HG03039 (cell line): ENCODE measurements at regions not wholly inside any gene's neighbourhood (a gene's known extent, or its start where the extent isn't known, plus 50 kb on each side); places are given as distances from the start of the nearest gene placed in this dataset.

ENCODE experiments used
- ATAC-seq: cut with Tn5 transposase; IDR thresholded peaks from one replicate; pipeline ENCODE4 v1.9.1; 2021; ENCODE audit warnings: mild to moderate bottlenecking, moderate library complexity; ENCODE audit not compliant: unreplicated experiment

DNA sequence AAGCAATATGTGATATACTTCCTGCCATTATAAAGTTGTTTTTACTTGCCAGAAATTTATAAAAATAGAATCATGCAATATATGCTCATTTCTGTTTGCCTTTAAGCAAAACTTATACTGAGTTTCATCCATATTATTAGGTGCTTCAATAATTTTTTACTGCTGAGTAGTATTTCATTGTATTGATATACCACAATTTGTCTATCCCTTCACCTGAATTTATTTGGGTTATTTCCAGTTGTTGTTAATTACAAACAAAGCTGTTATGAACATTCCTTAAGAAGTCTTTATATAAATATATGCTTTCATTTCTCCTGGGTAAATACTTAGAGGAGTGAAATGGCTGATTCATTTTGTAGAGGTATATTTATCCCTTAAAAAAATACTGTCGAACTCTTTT is 864.1 kb downstream of the HACE1 start:
- ATAC-seq: no peak

- no peak for ATAC-seq
Measured at GRCh38 chr6:103983860-103984259, 875.9 kb downstream of the HACE1 start.

DNA sequence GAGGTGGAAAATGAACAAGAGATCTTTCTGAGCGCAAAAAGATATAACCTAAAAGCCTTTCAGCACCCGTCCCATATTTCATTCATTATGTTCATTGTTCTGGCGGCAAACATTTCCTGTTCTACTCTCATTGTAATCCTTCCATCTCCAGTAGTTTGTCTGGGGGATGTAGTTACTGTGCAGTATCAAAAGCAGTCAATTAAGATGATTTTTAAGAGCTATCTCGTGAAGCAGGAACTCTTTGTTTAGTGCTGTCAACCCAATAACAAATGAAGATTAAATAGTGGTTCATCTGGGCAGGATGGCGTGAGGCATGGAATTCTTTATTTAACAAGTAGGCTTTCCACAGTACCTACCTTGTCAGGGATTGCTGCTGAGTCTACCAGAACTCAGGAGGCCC is 876.7 kb downstream of the HACE1 start:
- ATAC-seq: no peak

GRCh38 chr6:103982574-103982973 is 877.1 kb downstream of the HACE1 start:
- no peak for ATAC-seq

DNA sequence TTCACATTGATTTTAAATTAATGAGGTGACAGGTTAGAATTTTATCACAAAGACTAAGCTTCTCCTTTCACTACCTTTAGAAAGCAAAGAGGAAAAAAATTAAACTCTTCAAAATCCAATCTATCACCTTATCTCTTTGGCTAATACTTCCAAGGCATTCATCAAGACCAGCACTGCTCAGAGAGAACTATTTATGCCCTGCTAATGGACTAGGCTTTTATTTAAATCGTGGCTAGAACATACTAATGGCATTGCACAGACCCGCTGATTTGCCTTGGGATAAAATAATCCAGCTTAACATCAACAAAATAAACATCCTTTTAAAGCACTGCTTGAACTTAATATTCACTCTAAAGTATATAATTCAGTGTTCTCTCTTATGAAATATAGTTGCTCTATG is 880.4 kb downstream of the HACE1 start:
- ATAC-seq: no peak

- no peak for ATAC-seq
Measured at GRCh38 chr6:103937389-103937788, 922.3 kb downstream of the HACE1 start.

- ATAC-seq: no peak
Measured at GRCh38 chr6:103925317-103925716, 934.4 kb downstream of the HACE1 start.

GRCh38 chr6:103910018-103910417 is 949.7 kb downstream of the HACE1 start:
- no peak for ATAC-seq

- ATAC-seq: no peak
Measured at GRCh38 chr6:103908898-103909297, 950.8 kb downstream of the HACE1 start.

- ATAC-seq: no peak
Measured at GRCh38 chr6:103895136-103895535, 964.6 kb downstream of the HACE1 start.

- ATAC-seq: no peak
Measured at GRCh38 chr6:103893141-103893581, 966.6 kb downstream of the HACE1 start.

- ATAC-seq: no peak
Measured at GRCh38 chr6:103886951-103887350, 972.8 kb downstream of the HACE1 start.

GRCh38 chr6:103885446-103885845 is 974.3 kb downstream of the HACE1 start:
- ATAC-seq: no peak

DNA sequence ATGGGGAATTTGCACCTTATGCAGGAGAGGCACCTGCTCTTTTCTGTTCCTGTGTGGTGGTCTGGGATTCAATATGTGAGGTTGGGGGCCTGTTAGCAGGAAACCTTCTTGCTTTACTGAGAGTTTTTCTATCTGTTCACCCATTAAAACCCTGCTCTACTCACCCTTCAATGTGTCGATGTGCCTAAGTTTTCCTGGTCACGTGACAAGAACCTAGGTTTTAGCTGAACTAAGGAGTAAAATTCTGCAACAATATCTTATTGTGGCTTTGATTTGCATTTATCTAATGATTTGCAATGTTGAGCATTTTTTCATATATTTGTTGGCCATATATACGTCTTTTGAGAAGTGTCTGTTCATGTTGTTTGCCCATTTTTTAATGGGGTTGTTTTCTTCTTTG is 979.9 kb downstream of the HACE1 start:
- ATAC-seq: no peak

- no peak for ATAC-seq
Measured at GRCh38 chr6:103875221-103875620, 984.5 kb downstream of the HACE1 start.

- ATAC-seq: no peak
Measured at GRCh38 chr6:103874575-103874974, 985.1 kb downstream of the HACE1 start.

DNA sequence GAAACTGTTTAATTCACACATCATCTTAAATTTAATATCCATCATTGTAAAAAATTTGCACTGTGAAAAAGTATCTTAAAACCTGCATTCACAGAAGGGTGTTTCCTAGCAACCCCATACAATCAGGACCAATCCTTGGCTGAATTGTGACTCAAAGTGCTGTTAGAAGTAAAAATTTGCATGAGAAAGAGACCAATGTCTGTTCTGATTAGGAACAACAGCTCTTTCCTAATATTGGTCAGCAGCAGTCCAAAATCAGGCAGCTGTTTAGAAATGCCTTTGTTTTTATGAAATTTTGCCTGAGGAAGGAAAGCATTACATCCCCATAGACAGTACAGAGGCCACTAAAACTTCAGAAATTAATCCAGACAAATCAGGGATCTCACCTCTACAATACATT is 987.0 kb downstream of the HACE1 start:
- no peak for ATAC-seq

DNA sequence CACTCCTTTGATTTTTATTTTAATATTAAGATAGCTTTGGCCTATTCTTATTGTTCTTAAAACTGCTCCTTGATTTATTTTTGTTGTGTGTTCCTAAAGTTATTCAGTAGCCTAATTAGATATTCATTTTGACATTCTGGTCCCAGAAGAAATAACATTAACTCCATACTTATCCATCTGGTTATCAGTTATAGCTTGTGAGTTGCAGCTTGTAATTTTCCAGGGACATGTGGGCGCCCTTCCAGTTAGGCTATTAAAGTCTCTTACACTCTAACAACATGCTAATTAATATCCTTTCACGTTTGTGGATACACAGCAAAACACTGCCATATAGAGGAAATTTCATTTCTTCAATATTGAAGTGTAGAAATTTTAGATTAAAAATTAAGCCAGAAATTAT is 987.5 kb downstream of the HACE1 start:
- ATAC-seq: no peak

- no peak for ATAC-seq
Measured at GRCh38 chr6:103870970-103871369, 988.7 kb downstream of the HACE1 start.

- ATAC-seq: no peak
Measured at GRCh38 chr6:103862297-103862696, 997.4 kb downstream of the HACE1 start.

GRCh38 chr6:103858003-103858402 is 1001.7 kb downstream of the HACE1 start:
- ATAC-seq: no peak

GRCh38 chr6:103855750-103856149 is 1004.0 kb downstream of the HACE1 start:
- ATAC-seq: no peak

- no peak for ATAC-seq
Measured at GRCh38 chr6:103854059-103854458, 1005.7 kb downstream of the HACE1 start.

DNA sequence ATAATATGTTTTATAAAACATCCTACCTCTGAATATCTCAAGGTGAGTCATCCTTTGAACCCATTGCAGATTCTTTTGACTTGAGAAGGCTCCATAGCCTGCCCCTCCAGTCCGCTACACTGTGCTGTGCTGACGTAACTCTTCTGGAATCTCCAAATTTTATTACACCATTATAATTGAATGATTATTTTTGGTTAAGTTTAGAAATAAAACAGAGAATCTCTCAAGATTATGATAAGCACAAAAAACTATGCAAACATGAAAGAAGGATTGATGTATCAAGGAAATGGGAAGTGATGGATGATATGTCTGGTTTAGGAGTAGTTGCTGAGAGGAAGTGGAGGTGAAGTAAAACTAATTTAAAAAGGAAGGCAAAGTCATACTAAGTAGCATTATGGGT is 1021.3 kb downstream of the HACE1 start:
- ATAC-seq: no peak
